Right renal cortex interstitium (tissue), 3 donors: ENCODE measurements at regions not wholly inside any gene's neighbourhood (a gene's known extent, or its start where the extent isn't known, plus 50 kb on each side); places are given as distances from the start of the nearest gene placed in this dataset.

Experiments
- DNase-seq, 3 donors: peaks; one replicate each; pipeline ENCODE4 v3.0.0-alpha.2; 2013; ENCODE audit warnings: low read depth in 3 of 3, low spot score in 2 of 3

- DNase-seq, result no peak
Observed at GRCh38 chr15:62599791-62600777, 435.0 kb upstream of the C2CD4B start.

GRCh38 chr15:62601777-62602545 lies 436.9 kb upstream of the C2CD4B start:
- no peak for DNase-seq

GRCh38 chr15:62603742-62604141 lies 438.7 kb upstream of the C2CD4B start:
- no peak for DNase-seq

- DNase-seq, result no peak
Observed at GRCh38 chr15:62605282-62605681, 437.3 kb upstream of the TPM1 start.

GRCh38 chr15:62606376-62607113 lies 436.0 kb upstream of the TPM1 start:
- no peak for DNase-seq

- no peak for DNase-seq
Observed at GRCh38 chr15:62607114-62607462, 435.5 kb upstream of the TPM1 start.

- DNase-seq, result no peak
Observed at GRCh38 chr15:62607643-62608042, 434.9 kb upstream of the TPM1 start.

- DNase-seq, result no peak
Observed at GRCh38 chr15:62608369-62608768, 434.2 kb upstream of the TPM1 start.

GRCh38 chr15:62610265-62610869 lies 432.2 kb upstream of the TPM1 start:
- no peak for DNase-seq

- no peak for DNase-seq
Observed at GRCh38 chr15:62611002-62611401, 431.5 kb upstream of the TPM1 start.

- DNase-seq, result no peak
Observed at GRCh38 chr15:62612183-62612733, 430.3 kb upstream of the TPM1 start.

- DNase-seq, result no peak
Observed at GRCh38 chr15:62612771-62613170, 429.8 kb upstream of the TPM1 start.

GRCh38 chr15:62616746-62617145 lies 425.8 kb upstream of the TPM1 start:
- no peak for DNase-seq

GRCh38 chr15:62617741-62618140 lies 424.8 kb upstream of the TPM1 start:
- no peak for DNase-seq

- DNase-seq, result no peak
Observed at GRCh38 chr15:62618432-62618831, 424.1 kb upstream of the TPM1 start.

- no peak for DNase-seq
Observed at GRCh38 chr15:62618846-62619504, 423.6 kb upstream of the TPM1 start.

- DNase-seq, result no peak
Observed at GRCh38 chr15:62619526-62619925, 423.0 kb upstream of the TPM1 start.

GRCh38 chr15:62622775-62623174 lies 419.8 kb upstream of the TPM1 start:
- no peak for DNase-seq

GRCh38 chr15:62624547-62625378 lies 417.8 kb upstream of the TPM1 start:
- DNase-seq, result no peak
